NCI-H345 (cell line): ENCODE measurements at regions not wholly inside any gene's neighbourhood (a gene's known extent, or its start where the extent isn't known, plus 50 kb on each side); places are given as distances from the start of the nearest gene placed in this dataset.
"Not testable (repeated sequence)": the region's sequence is repeated elsewhere in the genome, so short reads cannot be mapped to it uniquely, and the experiment has no call there.

ENCODE experiments used
- DNase-seq: peaks from one replicate; lab custom pipeline; 2025; lab: John Stamatoyannopoulos, UW

- DNase-seq = no peak
These were observed 126.1 kb downstream of the MYCN start for GRCh38 chr2:16066261-16067036.

GRCh38 chr2:16065272-16066069, 125.1 kb downstream of the MYCN start:
- not testable (repeated sequence) for DNase-seq

- no peak for DNase-seq
These were observed 124.4 kb downstream of the MYCN start for GRCh38 chr2:16064745-16065144.

GRCh38 chr2:16063955-16064633, 123.7 kb downstream of the MYCN start:
- no peak for DNase-seq

GRCh38 chr2:16063251-16063850, 123.0 kb downstream of the MYCN start:
- no peak for DNase-seq

- DNase-seq = no peak
These were observed 122.3 kb downstream of the MYCN start for GRCh38 chr2:16062471-16063250.

- DNase-seq = no peak
These were observed 121.3 kb downstream of the MYCN start for GRCh38 chr2:16061441-16062217.

GRCh38 chr2:16060936-16061338, 120.6 kb downstream of the MYCN start:
- no peak for DNase-seq

GRCh38 chr2:16060125-16060935, 120.0 kb downstream of the MYCN start:
- DNase-seq = no peak

- no peak for DNase-seq
These were observed 119.2 kb downstream of the MYCN start for GRCh38 chr2:16059393-16060016.

- no peak for DNase-seq
These were observed 118.5 kb downstream of the MYCN start for GRCh38 chr2:16058747-16059358.

GRCh38 chr2:16058256-16058655, 117.9 kb downstream of the MYCN start:
- no peak for DNase-seq

GRCh38 chr2:16057661-16058060, 117.3 kb downstream of the MYCN start:
- no peak for DNase-seq

- DNase-seq = no peak
These were observed 115.7 kb downstream of the MYCN start for GRCh38 chr2:16055848-16056580.

GRCh38 chr2:16053437-16054257, 113.3 kb downstream of the MYCN start:
- DNase-seq = no peak

GRCh38 chr2:16052571-16053052, 112.3 kb downstream of the MYCN start:
- not testable (repeated sequence) for DNase-seq
